ENCODE measurements at regions not wholly inside any gene's neighbourhood (a gene's known extent, or its start where the extent isn't known, plus 50 kb on each side); places are given as distances from the start of the nearest gene placed in this dataset.

- TF ChIP-seq, protein P1, sequence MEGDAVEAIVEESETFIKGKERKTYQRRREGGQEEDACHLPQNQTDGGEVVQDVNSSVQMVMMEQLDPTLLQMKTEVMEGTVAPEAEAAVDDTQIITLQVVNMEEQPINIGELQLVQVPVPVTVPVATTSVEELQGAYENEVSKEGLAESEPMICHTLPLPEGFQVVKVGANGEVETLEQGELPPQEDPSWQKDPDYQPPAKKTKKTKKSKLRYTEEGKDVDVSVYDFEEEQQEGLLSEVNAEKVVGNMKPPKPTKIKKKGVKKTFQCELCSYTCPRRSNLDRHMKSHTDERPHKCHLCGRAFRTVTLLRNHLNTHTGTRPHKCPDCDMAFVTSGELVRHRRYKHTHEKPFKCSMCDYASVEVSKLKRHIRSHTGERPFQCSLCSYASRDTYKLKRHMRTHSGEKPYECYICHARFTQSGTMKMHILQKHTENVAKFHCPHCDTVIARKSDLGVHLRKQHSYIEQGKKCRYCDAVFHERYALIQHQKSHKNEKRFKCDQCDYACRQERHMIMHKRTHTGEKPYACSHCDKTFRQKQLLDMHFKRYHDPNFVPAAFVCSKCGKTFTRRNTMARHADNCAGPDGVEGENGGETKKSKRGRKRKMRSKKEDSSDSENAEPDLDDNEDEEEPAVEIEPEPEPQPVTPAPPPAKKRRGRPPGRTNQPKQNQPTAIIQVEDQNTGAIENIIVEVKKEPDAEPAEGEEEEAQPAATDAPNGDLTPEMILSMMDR (IDR thresholded peaks at IDR 0.05; ENCODE audit: poor library complexity, severe bottlenecking), result no peak
- TF ChIP-seq EP300 (conservative IDR thresholded peaks at IDR 0.05; ENCODE audit: poor library complexity, severe bottlenecking) (no peak), RAD21 (conservative IDR thresholded peaks at IDR 0.05) (no peak)
Measured at GRCh38 chr1:238485057-238485911, 594.6 kb upstream of the ZP4 start.

Measured in neural cell (in vitro differentiated cells).